Neural progenitor cell (in vitro differentiated cells): ENCODE measurements at regions not wholly inside any gene's neighbourhood (a gene's known extent, or its start where the extent isn't known, plus 50 kb on each side); places are given as distances from the start of the nearest gene placed in this dataset.

Source experiments
- DNase-seq: peaks from one replicate; pipeline ENCODE4 v3.0.0-alpha.2; 2016; ENCODE audit warnings: low spot score
- H2AFZ ChIP-seq: fragments of 200-600 bp; sonication (generic); replicated peaks from 2 replicates; pipeline ENCODE4 v1.6.1; 2016; ENCODE audit warnings: antibody characterized with exemption
- H3F3A ChIP-seq: fragments of 200-600 bp; sonication (generic); 2 replicates; pipeline ENCODE4 v1.6.1; 2016; ENCODE audit warnings: antibody characterized with exemption, low read depth
- H3K27ac ChIP-seq: fragments of 200-600 bp; sonication (generic); 2 replicates; pipeline ENCODE4 v1.5.1; 2016; ENCODE audit warnings: mild to moderate bottlenecking
- H3K27me3 ChIP-seq: fragments of 200-600 bp; sonication (generic); 2 replicates; pipeline ENCODE4 v1.6.1; 2016; ENCODE audit warnings: mild to moderate bottlenecking, moderate library complexity
- H3K36me3 ChIP-seq: fragments of 200-600 bp; sonication (generic); 2 replicates; pipeline ENCODE4 v1.5.1; 2016
- H3K4me1 ChIP-seq: fragments of 200-600 bp; sonication (generic); 2 replicates; pipeline ENCODE4 v1.6.1; 2016; ENCODE audit warnings: mixed run types
- H3K4me2 ChIP-seq: fragments of 200-600 bp; sonication (generic); 2 replicates; pipeline ENCODE4 v1.6.1; 2016
- H3K4me3 ChIP-seq: fragments of 200-600 bp; sonication (generic); 2 replicates; pipeline ENCODE4 v1.5.1; 2016
- H3K79me2 ChIP-seq: fragments of 200-600 bp; sonication (generic); 2 replicates; pipeline ENCODE4 v1.6.1; 2016; ENCODE audit warnings: low read depth
- H3K9ac ChIP-seq: fragments of 200-600 bp; sonication (generic); 2 replicates; pipeline ENCODE4 v1.6.1; 2016
- H3K9me3 ChIP-seq: fragments of 200-600 bp; sonication (generic); 2 replicates; pipeline ENCODE4 v1.5.1; 2016; ENCODE audit warnings: low read depth
- H4K20me1 ChIP-seq: fragments of 200-600 bp; sonication (generic); 2 replicates; pipeline ENCODE4 v1.6.1; 2016; ENCODE audit warnings: low read depth
- H3K27ac Mint-ChIP-seq: 3 replicates; pipeline ENCODE4 v1.8.0; 2021; ENCODE audit warnings: mixed read lengths
- H3K27me3 Mint-ChIP-seq: 2 replicates; pipeline ENCODE4 v1.8.0; 2022; ENCODE audit warnings: low read depth, mild to moderate bottlenecking, inconsistent platforms, moderate library complexity, mixed read lengths; ENCODE audit not compliant: insufficient read depth
- H3K36me3 Mint-ChIP-seq: 3 replicates; pipeline ENCODE4 v1.8.0; 2021; ENCODE audit warnings: mixed read lengths
- H3K4me1 Mint-ChIP-seq: 3 replicates; pipeline ENCODE4 v1.8.0; 2021; ENCODE audit warnings: mixed read lengths
- H3K4me3 Mint-ChIP-seq: 3 replicates; pipeline ENCODE4 v1.8.0; 2021; ENCODE audit warnings: mild to moderate bottlenecking, moderate library complexity, mixed read lengths
- H3K9me3 Mint-ChIP-seq: 3 replicates; pipeline ENCODE4 v1.8.0; 2020; ENCODE audit warnings: mixed read lengths
- EZH2 ChIP-seq: fragments of 200-600 bp; sonication (generic); IDR thresholded peaks from 2 replicates; pipeline ENCODE4 v1.6.1; 2017; ENCODE audit warnings: antibody characterized with exemption, mild to moderate bottlenecking, moderate library complexity
- EZH2phosphoT487 ChIP-seq: fragments of 200-600 bp; sonication (generic); IDR thresholded peaks from 2 replicates; pipeline ENCODE4 v1.6.1; 2017; ENCODE audit warnings: antibody characterized with exemption
- TF ChIP-seq, protein P1 (sequence below): fragments of 200-600 bp; sonication (generic); IDR thresholded peaks from 2 replicates; pipeline ENCODE4 v1.5.1; 2017; ENCODE audit warnings: antibody characterized with exemption, mild to moderate bottlenecking

DNA sequence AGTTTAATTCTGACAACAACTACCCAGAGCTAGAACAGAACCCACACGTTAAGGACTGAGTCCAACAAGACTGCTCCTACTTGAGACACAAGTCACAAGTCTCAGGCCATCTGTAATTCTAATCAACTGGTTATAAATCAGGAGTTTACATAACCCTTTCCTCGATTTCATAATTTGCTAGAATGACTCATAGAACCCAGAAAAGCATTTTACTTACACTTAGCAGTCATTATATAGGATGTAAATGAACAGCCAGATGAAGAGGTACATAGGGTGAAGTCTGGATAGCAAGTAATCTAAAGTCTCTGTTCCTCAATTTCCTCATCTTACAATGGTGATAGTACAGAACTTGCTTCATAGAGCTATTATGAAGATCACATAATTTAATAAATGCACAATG, 1018.2 kb downstream of the DIPK2A start:
- Mint-ChIP-seq H3K4me1 (no peaks in the 10 kb centered on the region), H3K4me3 (no peak overlapping the region), H3K36me3 (no peaks in the 10 kb centered on the region), H3K27ac (no peak overlapping the region), H3K27me3 (no peaks in the 10 kb centered on the region), H3K9me3 (peaks cover 3% of the 10 kb centered on the region)
- Histone ChIP-seq H3F3A (no peaks in the 10 kb centered on the region), H3K79me2 (no peaks in the 10 kb centered on the region), H3K4me1 (no peaks in the 10 kb centered on the region), H3K4me2 (no peak overlapping the region), H3K27me3 (no peaks in the 10 kb centered on the region), H3K36me3 (no peaks in the 10 kb centered on the region), H3K27ac (no peak overlapping the region), H3K9me3 (no peaks in the 10 kb centered on the region), H2AFZ (no peak overlapping the region), H3K4me3 (no peak overlapping the region), H4K20me1 (no peaks in the 10 kb centered on the region), H3K9ac (no peak overlapping the region)
- DNase-seq, result no peak
- TF ChIP-seq, protein P1, sequence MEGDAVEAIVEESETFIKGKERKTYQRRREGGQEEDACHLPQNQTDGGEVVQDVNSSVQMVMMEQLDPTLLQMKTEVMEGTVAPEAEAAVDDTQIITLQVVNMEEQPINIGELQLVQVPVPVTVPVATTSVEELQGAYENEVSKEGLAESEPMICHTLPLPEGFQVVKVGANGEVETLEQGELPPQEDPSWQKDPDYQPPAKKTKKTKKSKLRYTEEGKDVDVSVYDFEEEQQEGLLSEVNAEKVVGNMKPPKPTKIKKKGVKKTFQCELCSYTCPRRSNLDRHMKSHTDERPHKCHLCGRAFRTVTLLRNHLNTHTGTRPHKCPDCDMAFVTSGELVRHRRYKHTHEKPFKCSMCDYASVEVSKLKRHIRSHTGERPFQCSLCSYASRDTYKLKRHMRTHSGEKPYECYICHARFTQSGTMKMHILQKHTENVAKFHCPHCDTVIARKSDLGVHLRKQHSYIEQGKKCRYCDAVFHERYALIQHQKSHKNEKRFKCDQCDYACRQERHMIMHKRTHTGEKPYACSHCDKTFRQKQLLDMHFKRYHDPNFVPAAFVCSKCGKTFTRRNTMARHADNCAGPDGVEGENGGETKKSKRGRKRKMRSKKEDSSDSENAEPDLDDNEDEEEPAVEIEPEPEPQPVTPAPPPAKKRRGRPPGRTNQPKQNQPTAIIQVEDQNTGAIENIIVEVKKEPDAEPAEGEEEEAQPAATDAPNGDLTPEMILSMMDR, result no peak
- no peak for TF ChIP-seq EZH2phosphoT487
- TF ChIP-seq EZH2, result no peak

- no peak overlapping the region for H3K4me3 Mint-ChIP-seq
- Histone ChIP-seq H3K4me1 (no peaks in the 10 kb centered on the region), H3F3A (no peaks in the 10 kb centered on the region), H3K27me3 (no peaks in the 10 kb centered on the region), H3K9me3 (no peaks in the 10 kb centered on the region), H4K20me1 (no peaks in the 10 kb centered on the region), H2AFZ (no peak overlapping the region), H3K9ac (no peak overlapping the region), H3K4me2 (no peak overlapping the region), H3K27ac (no peak overlapping the region), H3K36me3 (no peaks in the 10 kb centered on the region), H3K4me3 (no peak overlapping the region), H3K79me2 (no peaks in the 10 kb centered on the region)
- TF ChIP-seq EZH2phosphoT487 (no peak), EZH2 (no peak)
- TF ChIP-seq, protein P1, result no peak
- no peak overlapping the region for H3K27ac Mint-ChIP-seq
- H3K36me3 Mint-ChIP-seq, result no peaks in the 10 kb centered on the region
- peaks cover 3% of the 10 kb centered on the region for H3K9me3 Mint-ChIP-seq
- no peaks in the 10 kb centered on the region for H3K27me3 Mint-ChIP-seq
- DNase-seq, result no peak
- no peaks in the 10 kb centered on the region for H3K4me1 Mint-ChIP-seq
These were observed 1024.2 kb downstream of the DIPK2A start for GRCh38 chr3:144995856-144996255.

DNA sequence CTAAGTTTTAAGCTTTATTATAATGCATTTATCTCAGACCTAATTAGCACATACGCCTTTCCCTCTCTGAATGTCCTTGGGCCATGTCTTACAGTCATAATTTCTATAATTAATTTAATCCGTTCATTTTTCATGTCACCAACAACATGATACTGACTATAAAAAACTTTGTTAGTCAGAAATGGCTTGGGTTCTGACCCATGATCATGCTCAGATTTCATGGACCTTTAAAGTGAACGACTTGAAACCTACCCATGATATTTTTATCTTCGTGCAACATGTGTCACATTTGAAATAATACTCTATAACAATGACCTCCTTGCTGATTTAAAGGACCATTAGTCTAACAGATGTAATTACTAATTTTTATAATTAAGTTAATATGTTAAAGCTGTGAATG, 1033.8 kb downstream of the DIPK2A start:
- Mint-ChIP-seq H3K36me3 (no peaks in the 10 kb centered on the region), H3K4me1 (no peaks in the 10 kb centered on the region), H3K27ac (no peak overlapping the region), H3K27me3 (no peaks in the 10 kb centered on the region), H3K4me3 (no peak overlapping the region), H3K9me3 (peaks cover 3% of the 10 kb centered on the region)
- DNase-seq, result no peak
- no peaks in the 10 kb centered on the region for H4K20me1 ChIP-seq
- TF ChIP-seq, protein P1, result no peak
- TF ChIP-seq EZH2 (no peak), EZH2phosphoT487 (no peak)
- H3K4me1 ChIP-seq, result no peaks in the 10 kb centered on the region
- no peak overlapping the region for H3K27ac ChIP-seq
- no peaks in the 10 kb centered on the region for H3K36me3 ChIP-seq
- H3K79me2 ChIP-seq, result no peaks in the 10 kb centered on the region
- H3F3A ChIP-seq, result no peaks in the 10 kb centered on the region
- H3K27me3 ChIP-seq, result no peaks in the 10 kb centered on the region
- no peak overlapping the region for H3K4me3 ChIP-seq
- H3K9me3 ChIP-seq, result no peaks in the 10 kb centered on the region
- H3K9ac ChIP-seq, result no peak overlapping the region
- H2AFZ ChIP-seq, result no peak overlapping the region
- H3K4me2 ChIP-seq, result no peak overlapping the region

GRCh38 chr3:145006271-145006670, 1034.6 kb downstream of the DIPK2A start:
- H3K4me1 Mint-ChIP-seq, result no peaks in the 10 kb centered on the region
- no peaks in the 10 kb centered on the region for H3K36me3 Mint-ChIP-seq
- no peak overlapping the region for H3K4me3 Mint-ChIP-seq
- no peaks in the 10 kb centered on the region for H3K27me3 Mint-ChIP-seq
- no peak overlapping the region for H3K27ac Mint-ChIP-seq
- Histone ChIP-seq H3K79me2 (no peaks in the 10 kb centered on the region), H3K27ac (no peak overlapping the region), H4K20me1 (no peaks in the 10 kb centered on the region), H3K9ac (no peak overlapping the region), H3K36me3 (no peaks in the 10 kb centered on the region), H3F3A (no peaks in the 10 kb centered on the region), H3K9me3 (no peaks in the 10 kb centered on the region), H3K27me3 (no peaks in the 10 kb centered on the region), H2AFZ (no peak overlapping the region), H3K4me1 (no peaks in the 10 kb centered on the region), H3K4me3 (no peak overlapping the region), H3K4me2 (no peak overlapping the region)
- DNase-seq, result no peak
- peaks cover 2% of the 10 kb centered on the region for H3K9me3 Mint-ChIP-seq
- TF ChIP-seq, protein P1, result no peak
